OCI-LY7 (cell line): ENCODE measurements at regions not wholly inside any gene's neighbourhood (a gene's known extent, or its start where the extent isn't known, plus 50 kb on each side); places are given as distances from the start of the nearest gene placed in this dataset.
"Not testable (repeated sequence)": the region's sequence is repeated elsewhere in the genome, so short reads cannot be mapped to it uniquely, and the experiment has no call there.

ENCODE experiments used
- BruUV-seq: library from RNA; stranded (reverse); fragments of 400-500 nt; replicated peaks from 2 replicates; lab custom pipeline; 2021; lab: Mats Ljungman, UMichigan
- CTCF ChIA-PET: fragments of 300-600 bp; sonication (Branson Sonifier 250); formaldehyde crosslinking; loops from one replicate; lab custom pipeline; 2022; ENCODE audit warnings: antibody characterized with exemption; ENCODE audit not compliant: unreplicated experiment; lab: Charles Lee
- POLR2A ChIA-PET: fragments of 300-600 bp; sonication (Branson Sonifier 250); formaldehyde crosslinking; loops from one replicate; lab custom pipeline; 2022; ENCODE audit warnings: antibody characterized with exemption; lab: Charles Lee
- DNase-seq: peaks from one replicate; pipeline ENCODE4 v3.0.0-alpha.2; 2015; ENCODE audit warnings: low spot score
- H2AFZ ChIP-seq: fragments of 200-600 bp; sonication (generic), shearing (Covaris generic); 2 replicates; pipeline ENCODE4 v1.6.1; 2014; ENCODE audit warnings: mild to moderate bottlenecking, antibody characterized with exemption, low read length, moderate library complexity
- H3K27ac ChIP-seq: fragments of 200-600 bp; sonication (generic); 2 replicates; pipeline ENCODE4 v1.5.1; 2014; ENCODE audit warnings: mixed run types, low read depth, mild to moderate bottlenecking, moderate library complexity, low read length, inconsistent platforms; ENCODE audit not compliant: poor library complexity, severe bottlenecking
- H3K36me3 ChIP-seq: fragments of 200-600 bp; sonication (generic); 2 replicates; pipeline ENCODE4 v1.6.1; 2014; ENCODE audit warnings: mild to moderate bottlenecking, antibody characterized with exemption, low read length, moderate library complexity, mixed read lengths; ENCODE audit not compliant: insufficient read depth
- H3K4me1 ChIP-seq: fragments of 200-600 bp; sonication (generic); 2 replicates; pipeline ENCODE4 v1.5.1; 2014; ENCODE audit warnings: mild to moderate bottlenecking, low read length; ENCODE audit not compliant: insufficient read depth, poor library complexity, severe bottlenecking
- H3K4me2 ChIP-seq: fragments of 200-600 bp; sonication (generic); 2 replicates; pipeline ENCODE4 v1.6.1; 2014; ENCODE audit warnings: mild to moderate bottlenecking, low read length
- H3K4me3 ChIP-seq: fragments of 200-600 bp; sonication (generic); 2 replicates; pipeline ENCODE4 v1.5.1; 2014; ENCODE audit warnings: mild to moderate bottlenecking, low read depth, low read length; ENCODE audit not compliant: poor library complexity, severe bottlenecking
- H3K79me2 ChIP-seq: fragments of 200-600 bp; sonication (generic); 2 replicates; pipeline ENCODE4 v1.6.1; 2016; ENCODE audit warnings: low read depth, mild to moderate bottlenecking, low read length, moderate library complexity, mixed read lengths; ENCODE audit not compliant: insufficient read depth
- H3K9me2 ChIP-seq: fragments of 200-600 bp; sonication (generic); 2 replicates; pipeline ENCODE4 v1.6.1; 2016; ENCODE audit warnings: mild to moderate bottlenecking, low read length, mixed read lengths; ENCODE audit not compliant: insufficient read depth
- H3K9me3 ChIP-seq: fragments of 200-600 bp; sonication (generic); 2 replicates; pipeline ENCODE4 v1.6.1; 2014; ENCODE audit warnings: mild to moderate bottlenecking, mixed run types, low read length, mixed read lengths
- H4K20me1 ChIP-seq: fragments of 200-600 bp; sonication (generic); 2 replicates; pipeline ENCODE4 v1.6.1; 2014; ENCODE audit warnings: mild to moderate bottlenecking, antibody characterized with exemption, low read length, moderate library complexity, mixed read lengths; ENCODE audit not compliant: insufficient read depth
- CTCF ChIP-seq: fragments of 200-600 bp; sonication (generic); conservative IDR thresholded peaks from 2 replicates; pipeline ENCODE4 v1.5.1; 2014; ENCODE audit warnings: mild to moderate bottlenecking, antibody characterized with exemption, low read length, moderate library complexity, mixed read lengths
- EZH2phosphoT487 ChIP-seq: fragments of 200-600 bp; sonication (generic); IDR thresholded peaks from 2 replicates; pipeline ENCODE4 v1.6.1; 2018; ENCODE audit warnings: low read depth, borderline replicate concordance, mild to moderate bottlenecking, mixed run types, antibody characterized with exemption, low read length, moderate library complexity, mixed read lengths
- intact Hi-C: fragments of 100-400 bp; cut with micrococcal nuclease; formaldehyde crosslinking; loops from one replicate; pipeline ENCODE4 v1.10.0; 2022; ENCODE audit not compliant: unreplicated experiment

- ChIA-PET POLR2A (no interaction called here), CTCF (no interaction called here)
- TF ChIP-seq EZH2phosphoT487 (no peak), CTCF (no peak)
- Histone ChIP-seq H3K4me3 (no peak overlapping the region), H3K4me2 (no peak overlapping the region), H4K20me1 (no peaks in the 10 kb centered on the region), H3K79me2 (no peaks in the 10 kb centered on the region), H3K4me1 (no peaks in the 10 kb centered on the region), H3K27ac (no peak overlapping the region), H2AFZ (no peak overlapping the region), H3K9me2 (no peaks in the 10 kb centered on the region), H3K9me3 (no peaks in the 10 kb centered on the region), H3K36me3 (no peaks in the 10 kb centered on the region)
- intact Hi-C loops = no loop called here
- BruUV-seq = no TSS peak
- no peak for DNase-seq
Observed at GRCh38 chr7:125299003-125299765, 369.6 kb upstream of the POT1 start.

GRCh38 chr7:125279961-125280360, 350.3 kb upstream of the POT1 start:
- no peaks in the 10 kb centered on the region for H3K36me3 ChIP-seq
- no peaks in the 10 kb centered on the region for H3K9me3 ChIP-seq
- H2AFZ ChIP-seq = no peak overlapping the region
- H3K9me2 ChIP-seq = no peaks in the 10 kb centered on the region
- intact Hi-C loops = no loop called here
- CTCF ChIA-PET = no interaction called here
- H4K20me1 ChIP-seq = no peaks in the 10 kb centered on the region
- no peak overlapping the region for H3K4me3 ChIP-seq
- POLR2A ChIA-PET = interaction anchor here (0.7 kb wide), 1 partner anchor 26 kb away, joined by 3 read pairs; no protein-coding TSS in a partner anchor
- no peak for DNase-seq
- no peaks in the 10 kb centered on the region for H3K4me1 ChIP-seq
- H3K79me2 ChIP-seq = no peaks in the 10 kb centered on the region
- no peak overlapping the region for H3K27ac ChIP-seq
- no peak for TF ChIP-seq CTCF
- no peak for TF ChIP-seq EZH2phosphoT487
- H3K4me2 ChIP-seq = no peak overlapping the region
- BruUV-seq = no TSS peak

GRCh38 chr7:125278318-125278717, 348.7 kb upstream of the POT1 start:
- Histone ChIP-seq H3K9me2 (no peaks in the 10 kb centered on the region), H3K79me2 (no peaks in the 10 kb centered on the region), H3K4me2 (no peak overlapping the region), H3K4me3 (no peak overlapping the region), H3K36me3 (no peaks in the 10 kb centered on the region), H3K4me1 (no peaks in the 10 kb centered on the region), H3K9me3 (no peaks in the 10 kb centered on the region), H3K27ac (no peak overlapping the region), H4K20me1 (no peaks in the 10 kb centered on the region), H2AFZ (no peak overlapping the region)
- intact Hi-C loops = no loop called here
- BruUV-seq = no TSS peak
- ChIA-PET CTCF (no interaction called here), POLR2A (no interaction called here)
- TF ChIP-seq CTCF (no peak), EZH2phosphoT487 (no peak)
- DNase-seq = no peak

- H3K27ac ChIP-seq, H3K4me3 ChIP-seq, DNase-seq, H2AFZ ChIP-seq, H4K20me1 ChIP-seq, CTCF ChIA-PET, POLR2A ChIA-PET, intact Hi-C loops, BruUV-seq, H3K9me3 ChIP-seq, H3K4me2 ChIP-seq, H3K79me2 ChIP-seq, H3K4me1 ChIP-seq, H3K9me2 ChIP-seq, H3K36me3 ChIP-seq: not testable (repeated sequence)
Observed at GRCh38 chr7:125274742-125275141, 345.1 kb upstream of the POT1 start.
